HEK293T (cell line): ENCODE measurements at regions not wholly inside any gene's neighbourhood (a gene's known extent, or its start where the extent isn't known, plus 50 kb on each side); places are given as distances from the start of the nearest gene placed in this dataset.

Experiments
- BHLHE40 ChIP-seq: fragments of 450-650 bp; IDR thresholded peaks from 2 replicates; pipeline ENCODE4 v1.6.1; 2016; ENCODE audit warnings: mild to moderate bottlenecking, moderate library complexity, borderline replicate concordance
- L3MBTL2 ChIP-seq: fragments of 450-650 bp; conservative IDR thresholded peaks from 2 replicates; pipeline ENCODE4 v1.6.1; 2016; ENCODE audit warnings: mild to moderate bottlenecking
- NFRKB ChIP-seq: fragments of 450-650 bp; IDR thresholded peaks from 2 replicates; pipeline ENCODE4 v1.6.1; 2016; ENCODE audit warnings: mild to moderate bottlenecking, moderate library complexity
- SP1 ChIP-seq: fragments of 450-650 bp; IDR thresholded peaks from 2 replicates; pipeline ENCODE4 v1.6.1; 2017
- SUZ12 ChIP-seq: fragments of 450-650 bp; IDR thresholded peaks from 2 replicates; pipeline ENCODE4 v1.6.1; 2016; ENCODE audit warnings: mild to moderate bottlenecking

GRCh38 chr4:148831945-148832344, 389.7 kb upstream of the NR3C2 start:
- no peak for TF ChIP-seq SP1
- no peak for TF ChIP-seq BHLHE40
- no peak for TF ChIP-seq SUZ12
- no peak for TF ChIP-seq NFRKB
- TF ChIP-seq L3MBTL2, result no peak
